HG02973 (cell line): ENCODE measurements at regions not wholly inside any gene's neighbourhood (a gene's known extent, or its start where the extent isn't known, plus 50 kb on each side); places are given as distances from the start of the nearest gene placed in this dataset.

ENCODE experiments used
- ATAC-seq: cut with Tn5 transposase; IDR thresholded peaks from one replicate; pipeline ENCODE4 v1.9.1; 2021; ENCODE audit warnings: moderate library complexity; ENCODE audit not compliant: unreplicated experiment

DNA sequence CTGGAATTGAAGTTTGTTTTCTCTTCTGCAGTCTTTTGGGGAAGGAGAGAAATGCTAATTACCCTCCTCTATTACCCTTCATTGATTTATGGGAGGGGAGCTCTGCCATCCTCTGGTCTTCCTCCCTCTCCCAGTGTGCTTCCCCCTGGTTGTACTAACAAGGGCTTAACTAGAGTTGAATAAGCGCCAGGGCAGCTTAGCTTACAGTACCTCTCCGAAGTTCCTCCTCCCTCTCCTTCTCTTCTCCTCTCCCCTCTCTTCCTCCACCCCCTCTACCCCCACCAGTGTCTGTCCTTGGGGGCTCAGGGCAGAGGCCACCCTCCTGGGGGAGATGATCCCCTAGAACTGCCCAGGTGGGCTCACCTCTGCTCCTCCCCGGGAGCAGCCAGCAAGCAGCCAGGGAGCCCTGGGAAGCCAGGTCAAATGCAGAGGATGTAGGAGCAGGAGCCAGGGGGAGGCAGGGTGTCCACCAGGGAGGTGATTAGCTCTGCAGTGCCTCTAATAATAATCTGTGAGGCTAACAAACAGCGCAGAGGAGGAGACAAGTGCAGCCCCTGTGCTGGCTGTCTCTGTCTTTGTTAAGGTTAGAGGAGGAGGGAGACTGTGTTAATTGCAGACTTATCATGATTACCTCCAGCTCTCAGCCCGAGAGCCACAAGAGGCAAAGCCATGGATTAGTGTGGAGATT lies 191.6 kb upstream of the CADM1 start:
- ATAC-seq: no peak

- no peak for ATAC-seq
Observed at GRCh38 chr11:115693002-115693401, 188.8 kb upstream of the CADM1 start.

- ATAC-seq: no peak
Observed at GRCh38 chr11:115691030-115691429, 186.8 kb upstream of the CADM1 start.

GRCh38 chr11:115687934-115688333 lies 183.7 kb upstream of the CADM1 start:
- no peak for ATAC-seq

DNA sequence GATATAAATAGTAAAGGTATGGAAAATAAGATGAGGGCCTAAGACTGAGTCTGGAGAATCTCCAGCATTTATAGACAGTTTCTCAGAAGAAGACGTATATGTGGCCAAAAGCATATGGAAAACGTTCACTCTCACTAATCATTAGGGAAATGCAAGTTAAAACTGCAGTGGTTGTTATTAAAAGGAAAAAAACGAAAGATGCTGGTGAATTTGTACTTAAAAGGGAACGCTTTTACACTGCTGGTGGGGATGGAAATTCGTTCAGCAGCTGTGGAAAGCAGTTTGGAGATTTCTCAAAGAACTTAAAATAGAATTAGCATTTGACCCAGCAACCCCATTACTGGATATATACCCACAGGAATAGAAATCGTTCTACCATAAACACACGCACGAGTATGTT lies 180.5 kb upstream of the CADM1 start:
- ATAC-seq: no peak

GRCh38 chr11:115684135-115684534 lies 179.9 kb upstream of the CADM1 start:
- ATAC-seq: no peak

- ATAC-seq: no peak
Observed at GRCh38 chr11:115682888-115683287, 178.7 kb upstream of the CADM1 start.

- ATAC-seq: no peak
Observed at GRCh38 chr11:115682101-115682500, 177.9 kb upstream of the CADM1 start.

- ATAC-seq: no peak
Observed at GRCh38 chr11:115679945-115680344, 175.7 kb upstream of the CADM1 start.

DNA sequence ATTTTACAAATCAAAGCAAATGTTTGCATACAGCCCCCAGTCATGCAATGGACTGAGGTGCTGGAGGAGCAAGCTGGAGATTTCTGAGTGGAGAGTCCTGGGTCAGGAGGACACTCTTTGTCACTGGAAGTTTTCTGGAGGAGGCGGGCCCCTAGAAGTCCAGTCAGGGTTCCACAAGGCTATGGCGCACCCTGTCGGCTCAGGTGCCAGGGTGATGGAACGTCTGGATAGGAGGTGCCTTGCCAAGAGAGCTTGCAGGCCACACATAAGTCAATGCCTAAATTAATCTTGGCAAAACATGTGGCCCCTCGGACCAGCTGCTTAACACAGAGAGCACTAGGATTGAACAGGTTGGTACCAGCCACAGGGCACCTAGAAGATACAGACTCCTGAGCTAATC lies 174.7 kb upstream of the CADM1 start:
- ATAC-seq: no peak

DNA sequence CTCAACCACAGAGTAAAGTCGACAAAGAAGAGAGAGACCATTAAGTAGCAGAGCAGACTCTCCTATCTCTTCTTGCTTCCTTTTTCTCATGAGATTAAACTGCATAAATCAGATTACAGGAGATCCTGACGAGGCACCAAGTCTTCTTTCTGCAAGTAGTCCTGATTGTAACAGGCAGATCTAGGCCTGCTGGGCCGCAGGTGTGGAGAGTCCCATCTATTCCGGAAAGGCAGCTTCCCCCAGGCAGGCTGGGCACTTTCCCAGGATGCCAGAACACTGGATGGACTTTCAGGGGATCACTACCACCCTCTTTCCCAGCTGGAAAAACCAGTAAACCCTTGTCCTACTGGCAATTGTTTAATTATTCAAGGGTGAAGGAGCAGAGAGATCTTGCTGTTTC lies 173.0 kb upstream of the CADM1 start:
- ATAC-seq: no peak

- ATAC-seq: no peak
Observed at GRCh38 chr11:115676768-115677167, 172.6 kb upstream of the CADM1 start.

DNA sequence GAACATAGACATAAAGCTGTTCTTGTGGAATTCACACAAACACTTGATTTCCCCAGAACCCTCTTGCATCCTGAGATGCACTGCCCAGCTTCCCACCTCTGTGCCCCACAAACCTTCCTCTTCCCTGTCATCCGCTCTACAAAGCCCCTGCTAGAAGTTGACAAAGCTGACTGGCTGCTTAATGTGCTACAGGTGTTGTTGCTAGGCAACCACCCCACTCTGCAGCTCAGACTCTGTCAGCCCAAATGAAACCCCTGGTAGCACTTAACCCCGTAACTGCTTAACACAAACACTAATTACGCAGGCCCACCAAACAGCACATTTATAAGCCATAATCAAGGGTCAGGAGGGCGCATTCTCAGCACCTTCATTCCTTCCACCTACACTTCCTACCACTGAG lies 172.0 kb upstream of the CADM1 start:
- ATAC-seq: no peak

DNA sequence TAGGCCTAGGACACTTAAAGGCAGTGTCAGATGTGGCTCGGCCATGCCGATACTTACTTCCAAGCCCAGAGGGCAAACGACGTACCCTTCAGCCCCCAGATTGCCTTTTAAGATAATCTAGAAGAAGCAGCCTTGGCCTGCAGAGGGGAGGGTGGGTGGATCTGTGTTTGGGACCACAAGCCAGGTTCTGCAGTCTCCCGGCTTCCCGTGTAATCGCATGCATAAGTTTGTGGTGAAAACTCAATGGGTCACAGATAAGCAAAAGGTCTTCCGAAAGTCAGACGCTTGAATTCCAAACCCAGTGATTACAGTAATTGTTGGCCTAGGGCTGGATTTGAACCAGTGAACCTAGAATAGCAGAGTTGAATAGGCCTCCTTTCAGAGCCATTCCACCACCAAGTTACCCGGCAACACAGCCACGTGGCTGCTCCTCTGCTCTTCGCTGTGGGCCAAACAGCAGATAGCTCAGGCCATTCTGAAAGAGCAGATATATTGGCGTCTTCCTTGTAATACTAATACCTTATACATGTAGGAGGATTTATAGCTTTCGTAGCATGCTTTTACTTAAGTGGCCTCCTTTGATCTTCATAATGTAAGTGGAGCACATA lies 170.8 kb upstream of the CADM1 start:
- ATAC-seq: no peak

DNA sequence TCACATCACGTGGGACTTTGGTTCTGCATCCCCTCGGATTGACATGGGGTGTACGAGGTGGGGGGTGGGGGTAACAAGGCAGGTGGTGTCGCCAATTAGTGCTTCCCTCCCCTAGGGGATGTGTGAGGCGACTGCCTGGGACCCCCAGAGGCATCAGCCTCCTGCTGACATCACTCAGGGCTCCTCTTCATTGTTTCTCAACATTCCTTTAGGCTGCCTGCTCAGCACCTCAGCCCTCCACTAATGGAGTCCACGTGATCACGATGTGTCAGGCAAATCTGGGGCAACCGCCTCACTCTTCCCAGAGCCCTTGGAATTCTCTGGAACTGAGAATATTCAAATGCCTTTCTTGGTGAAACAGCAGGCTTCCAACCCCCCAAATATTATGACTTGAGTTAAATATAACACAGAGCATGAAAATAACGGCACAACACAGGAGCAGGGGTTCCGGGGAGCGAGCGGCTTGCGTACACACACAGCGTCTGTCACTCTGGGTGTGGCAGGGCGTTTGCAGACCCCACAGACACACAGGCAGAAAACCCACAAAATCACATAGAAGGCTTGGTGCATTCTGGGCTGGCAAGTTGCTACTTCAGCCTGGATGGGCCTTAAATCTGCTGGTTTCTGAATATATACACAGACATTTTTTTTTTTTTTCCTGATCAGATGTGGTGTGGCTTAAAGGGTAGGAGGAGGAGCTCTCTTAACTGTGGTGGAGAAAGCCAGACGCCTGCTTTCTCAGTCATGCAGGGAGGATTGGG lies 170.1 kb upstream of the CADM1 start:
- no peak for ATAC-seq

- ATAC-seq: no peak
Observed at GRCh38 chr11:115673720-115674119, 169.5 kb upstream of the CADM1 start.

DNA sequence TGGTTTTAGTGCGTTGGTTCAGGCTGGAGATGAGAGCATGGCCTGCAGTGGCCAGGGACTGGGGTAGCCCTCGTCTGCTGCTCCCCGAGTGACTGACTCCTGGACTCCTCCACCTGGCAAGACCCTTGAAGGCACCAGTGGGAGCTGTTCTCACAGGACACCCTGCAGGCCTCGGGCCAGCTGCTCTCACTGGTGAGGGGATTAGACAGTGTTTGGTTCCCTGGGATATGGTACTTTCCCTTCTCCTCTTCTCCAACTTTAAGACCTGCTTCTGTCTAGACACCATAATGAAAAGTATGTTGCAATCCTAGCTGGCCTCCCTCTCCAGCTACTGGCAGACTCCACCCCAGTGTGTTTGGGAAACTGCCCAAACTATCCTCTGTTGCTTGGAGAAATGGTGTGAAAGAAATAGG lies 168.8 kb upstream of the CADM1 start:
- ATAC-seq: no peak

DNA sequence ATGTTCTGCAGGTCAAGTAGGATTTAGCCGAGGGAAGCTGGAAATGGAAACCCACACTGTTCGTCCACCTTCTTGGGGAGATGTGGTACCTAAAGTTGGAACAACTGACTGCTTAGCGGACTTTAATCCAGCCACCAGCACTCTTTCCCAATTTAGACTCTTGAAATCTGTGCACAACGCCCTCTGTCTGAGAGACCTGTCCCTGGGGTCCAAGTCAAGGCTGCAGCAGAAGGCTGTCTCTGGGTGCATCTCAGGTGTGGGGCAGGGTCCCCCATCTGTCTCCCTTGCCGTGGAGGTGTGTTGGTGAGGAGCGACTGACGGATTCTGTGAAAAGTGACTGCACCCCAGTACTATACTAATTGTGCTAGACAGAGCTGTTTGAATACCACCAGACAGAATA lies 168.2 kb upstream of the CADM1 start:
- ATAC-seq: no peak

- no peak for ATAC-seq
Observed at GRCh38 chr11:115670538-115671205, 166.5 kb upstream of the CADM1 start.

DNA sequence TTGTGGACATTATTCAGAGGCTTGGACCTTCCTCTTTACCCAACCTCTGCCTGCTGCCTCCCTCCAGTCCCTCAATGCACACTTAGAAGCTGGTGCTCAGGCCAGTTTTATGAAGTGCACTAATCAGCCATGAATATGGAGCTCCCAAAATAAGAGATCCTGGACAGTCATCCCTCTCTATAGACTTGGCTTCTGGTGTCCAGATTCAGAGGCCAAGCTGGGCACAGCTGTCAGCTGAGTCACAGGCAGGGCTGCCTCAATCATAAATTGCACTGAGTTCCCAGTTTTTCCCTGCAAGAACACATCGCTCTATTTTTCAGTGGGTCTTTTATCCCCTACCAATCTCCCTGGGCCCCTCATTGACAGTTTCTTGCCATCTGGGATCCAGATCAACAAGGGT lies 161.7 kb upstream of the CADM1 start:
- no peak for ATAC-seq

DNA sequence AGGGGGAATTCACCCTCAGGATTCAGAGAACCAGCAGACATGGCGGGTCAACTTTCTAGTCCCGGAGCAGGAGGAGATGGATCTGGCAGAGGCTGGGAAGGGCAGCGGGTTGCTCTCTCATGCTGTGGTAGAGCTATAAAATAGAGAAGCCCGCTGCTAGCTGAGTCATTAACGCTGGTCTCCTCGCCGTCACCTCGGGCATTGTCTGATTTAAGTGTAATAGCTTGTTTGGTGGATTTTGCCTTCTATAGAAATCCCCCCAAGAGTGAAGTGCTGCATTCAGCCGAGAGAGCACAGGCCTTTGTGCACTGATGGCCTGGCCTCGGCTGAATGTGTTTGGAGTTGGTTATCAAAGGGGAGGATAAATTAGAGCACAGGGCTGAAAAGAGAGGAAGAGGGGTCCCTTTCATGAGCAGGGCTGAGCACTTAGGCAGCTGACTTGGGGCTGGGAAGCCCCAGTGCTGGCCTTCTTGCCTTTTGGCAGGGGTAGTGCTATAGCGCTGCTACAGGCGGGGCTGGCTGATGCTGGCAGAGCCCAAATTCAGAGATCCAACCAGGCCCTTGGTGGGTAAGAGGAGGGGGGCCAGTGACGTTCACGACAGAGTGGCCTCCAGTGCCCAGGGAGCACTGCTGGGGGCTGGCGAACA lies 161.1 kb upstream of the CADM1 start:
- no peak for ATAC-seq
